ENCODE measurements at regions not wholly inside any gene's neighbourhood (a gene's known extent, or its start where the extent isn't known, plus 50 kb on each side); places are given as distances from the start of the nearest gene placed in this dataset.

DNA sequence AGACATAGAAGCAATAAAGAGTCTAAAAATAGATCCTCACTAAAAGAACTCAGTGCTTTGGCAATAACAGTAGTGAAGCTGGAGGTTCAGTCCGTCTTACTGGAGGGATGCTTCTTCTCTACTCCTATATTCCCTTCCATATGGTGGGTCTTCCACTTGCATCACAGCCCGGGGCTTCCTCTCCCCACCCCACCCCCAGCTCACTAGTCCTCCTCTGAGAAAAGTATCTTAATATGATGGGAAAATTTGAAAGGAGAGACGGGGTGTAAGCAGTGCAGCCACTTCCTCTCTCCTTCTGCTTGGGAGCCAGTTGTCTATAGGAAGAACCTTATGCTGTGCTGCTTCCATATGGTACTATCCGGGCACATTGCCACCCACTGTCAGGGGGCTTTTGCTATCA lies 57.2 kb upstream of the SPOPL start:
- DNase-seq (no peak), ATAC-seq (no peak)
- no peaks in the 10 kb centered on the region for H3K4me1 ChIP-seq
- H3K27me3 ChIP-seq: no peaks in the 10 kb centered on the region
- intact Hi-C loops (cut with DNase I): no loop called here
- no peak overlapping the region for H3K27ac ChIP-seq
- H3K36me3 ChIP-seq: no peaks in the 10 kb centered on the region
- no peak overlapping the region for H3K4me3 ChIP-seq
- H3K9me3 ChIP-seq: no peaks in the 10 kb centered on the region
- TF ChIP-seq, protein P1, sequence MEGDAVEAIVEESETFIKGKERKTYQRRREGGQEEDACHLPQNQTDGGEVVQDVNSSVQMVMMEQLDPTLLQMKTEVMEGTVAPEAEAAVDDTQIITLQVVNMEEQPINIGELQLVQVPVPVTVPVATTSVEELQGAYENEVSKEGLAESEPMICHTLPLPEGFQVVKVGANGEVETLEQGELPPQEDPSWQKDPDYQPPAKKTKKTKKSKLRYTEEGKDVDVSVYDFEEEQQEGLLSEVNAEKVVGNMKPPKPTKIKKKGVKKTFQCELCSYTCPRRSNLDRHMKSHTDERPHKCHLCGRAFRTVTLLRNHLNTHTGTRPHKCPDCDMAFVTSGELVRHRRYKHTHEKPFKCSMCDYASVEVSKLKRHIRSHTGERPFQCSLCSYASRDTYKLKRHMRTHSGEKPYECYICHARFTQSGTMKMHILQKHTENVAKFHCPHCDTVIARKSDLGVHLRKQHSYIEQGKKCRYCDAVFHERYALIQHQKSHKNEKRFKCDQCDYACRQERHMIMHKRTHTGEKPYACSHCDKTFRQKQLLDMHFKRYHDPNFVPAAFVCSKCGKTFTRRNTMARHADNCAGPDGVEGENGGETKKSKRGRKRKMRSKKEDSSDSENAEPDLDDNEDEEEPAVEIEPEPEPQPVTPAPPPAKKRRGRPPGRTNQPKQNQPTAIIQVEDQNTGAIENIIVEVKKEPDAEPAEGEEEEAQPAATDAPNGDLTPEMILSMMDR (IDR thresholded peaks at IDR 0.05): no peak

DNA sequence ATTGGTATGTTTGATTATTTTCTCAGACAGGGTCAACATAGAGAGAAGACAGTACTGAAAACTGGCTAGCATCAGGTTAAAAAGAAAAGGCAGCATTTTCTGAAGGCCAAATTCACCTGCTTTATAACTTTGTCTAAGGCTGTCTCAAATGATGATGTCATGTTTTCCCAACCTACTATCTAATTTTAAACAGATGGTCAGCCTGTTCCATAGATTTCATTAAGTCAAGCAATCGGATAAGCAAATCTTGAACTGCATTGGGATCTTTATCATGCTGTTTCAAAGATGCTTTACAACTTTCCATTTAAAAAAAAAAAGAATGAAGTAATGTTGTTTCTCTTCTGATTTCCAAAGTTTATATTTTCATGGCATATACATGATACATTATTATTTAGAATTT lies 56.3 kb upstream of the SPOPL start:
- DNase-seq: no peak
- no peak for ATAC-seq
- Histone ChIP-seq H3K27ac (no peak overlapping the region), H3K4me1 (no peaks in the 10 kb centered on the region), H3K36me3 (no peaks in the 10 kb centered on the region), H3K9me3 (no peaks in the 10 kb centered on the region), H3K27me3 (no peaks in the 10 kb centered on the region), H3K4me3 (no peak overlapping the region)
- TF ChIP-seq, protein P1 (IDR thresholded peaks at IDR 0.05): no peak
- intact Hi-C loops (cut with DNase I): no loop called here

DNA sequence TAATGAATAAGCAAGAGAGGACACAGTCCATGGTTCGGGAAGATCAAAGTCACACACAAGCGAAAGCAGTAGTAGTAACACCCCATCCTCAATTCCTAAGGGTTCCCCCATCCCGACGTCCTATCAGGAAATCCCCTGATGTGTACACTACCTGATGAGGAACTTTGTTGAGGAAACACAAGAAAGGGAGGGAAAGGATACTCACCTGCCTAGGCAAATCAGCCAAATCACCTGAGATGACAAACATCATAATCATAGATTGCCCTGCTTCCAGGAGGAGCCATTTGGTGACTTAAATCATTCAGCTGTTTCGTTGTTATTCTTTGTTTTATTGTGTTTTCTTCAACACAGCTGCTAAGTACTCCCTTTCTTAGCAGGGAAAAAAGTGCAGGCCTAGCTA lies 55.5 kb upstream of the SPOPL start:
- no peak overlapping the region for H3K27ac ChIP-seq
- no peaks in the 10 kb centered on the region for H3K27me3 ChIP-seq
- H3K36me3 ChIP-seq: no peaks in the 10 kb centered on the region
- ATAC-seq (no peak), DNase-seq (no peak)
- H3K9me3 ChIP-seq: no peaks in the 10 kb centered on the region
- TF ChIP-seq, protein P1 (IDR thresholded peaks at IDR 0.05): no peak
- H3K4me1 ChIP-seq: no peaks in the 10 kb centered on the region
- intact Hi-C loops (cut with DNase I): no loop called here
- H3K4me3 ChIP-seq: no peak overlapping the region

DNA sequence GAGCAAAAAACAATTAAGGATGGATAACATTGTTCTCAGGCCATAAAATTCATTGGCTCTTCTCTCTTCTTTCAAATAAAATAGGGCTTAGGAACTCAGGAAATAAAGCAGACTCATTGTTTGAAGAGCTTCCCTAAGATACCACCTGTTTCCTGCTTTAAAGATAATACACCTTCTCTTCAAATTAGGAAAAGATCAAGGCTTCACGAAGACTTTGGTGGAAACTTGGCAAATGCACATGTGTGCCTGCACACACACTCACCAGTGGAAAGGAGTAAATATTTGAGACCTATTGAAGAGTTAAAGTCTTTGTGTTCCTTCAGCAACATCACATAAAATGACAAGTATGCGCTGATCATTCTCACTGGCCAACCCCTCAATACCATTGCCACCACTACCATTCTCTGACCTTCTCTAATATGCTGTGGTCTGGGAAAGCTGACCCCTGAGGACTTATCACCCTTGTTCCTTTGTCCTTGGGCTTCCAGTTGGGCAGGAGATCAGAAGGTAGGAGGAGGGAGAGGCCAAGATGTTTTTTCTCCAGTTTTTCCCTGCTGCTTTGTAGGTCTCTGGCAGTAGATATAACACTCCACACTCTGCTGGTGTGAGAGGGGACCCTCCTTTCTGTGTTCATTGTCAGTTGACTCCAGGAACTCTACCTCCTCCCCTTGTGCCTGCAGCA lies 53.5 kb upstream of the SPOPL start:
- DNase-seq (no peak), ATAC-seq (no peak)
- intact Hi-C loops (cut with DNase I): no loop called here
- Histone ChIP-seq H3K4me1 (no peaks in the 10 kb centered on the region), H3K36me3 (no peaks in the 10 kb centered on the region), H3K27ac (no peak overlapping the region), H3K9me3 (no peaks in the 10 kb centered on the region), H3K4me3 (no peak overlapping the region), H3K27me3 (no peaks in the 10 kb centered on the region)
- TF ChIP-seq, protein P1 (IDR thresholded peaks at IDR 0.05): no peak
